HG03342 (cell line): ENCODE measurements at regions not wholly inside any gene's neighbourhood (a gene's known extent, or its start where the extent isn't known, plus 50 kb on each side); places are given as distances from the start of the nearest gene placed in this dataset.

ENCODE experiments used
- ATAC-seq: cut with Tn5 transposase; IDR thresholded peaks from one replicate; pipeline ENCODE4 v1.9.1; 2021; ENCODE audit warnings: mild to moderate bottlenecking, moderate library complexity; ENCODE audit not compliant: unreplicated experiment

- no peak for ATAC-seq
These were observed 53.5 kb upstream of the FAM9B start for GRCh38 chrX:9087271-9088040.

DNA sequence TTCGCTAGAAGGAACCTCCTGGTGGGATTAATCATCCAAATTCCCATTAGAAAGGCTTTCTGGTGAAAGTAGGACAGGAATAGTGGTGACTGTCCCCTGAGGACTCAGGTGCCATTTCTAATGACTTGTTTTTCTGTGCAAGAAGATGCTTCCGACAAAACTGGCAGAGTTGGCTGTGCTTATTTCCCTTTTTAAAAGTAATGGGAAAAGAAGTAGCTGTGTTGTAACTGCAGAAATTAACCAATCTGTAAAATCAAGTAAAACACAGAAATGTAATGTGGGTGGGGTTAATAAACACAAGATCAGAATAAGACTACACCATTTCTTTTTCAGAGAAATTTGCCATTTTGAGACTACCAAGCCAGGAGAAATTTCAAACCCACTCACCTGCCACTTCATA is 55.0 kb upstream of the FAM9B start:
- no peak for ATAC-seq

DNA sequence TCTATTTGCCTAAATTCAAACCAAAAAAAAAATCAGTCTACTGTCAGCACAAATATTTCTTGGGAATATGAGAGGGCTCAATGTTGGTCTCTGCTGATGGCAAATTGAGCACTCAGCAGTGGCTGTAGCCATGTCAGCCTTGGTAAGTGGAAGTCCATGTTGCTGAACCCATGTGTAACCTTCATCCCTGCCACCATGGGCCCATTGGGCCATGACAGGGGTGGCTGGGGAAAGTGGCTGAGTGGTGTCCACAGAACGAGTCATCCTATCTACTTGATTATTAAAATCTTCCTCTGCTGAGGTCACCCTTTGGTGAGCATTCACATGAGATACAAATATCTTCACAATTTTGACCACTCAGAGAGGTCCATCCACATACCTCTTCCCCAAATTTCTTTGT is 56.8 kb upstream of the FAM9B start:
- ATAC-seq = no peak

DNA sequence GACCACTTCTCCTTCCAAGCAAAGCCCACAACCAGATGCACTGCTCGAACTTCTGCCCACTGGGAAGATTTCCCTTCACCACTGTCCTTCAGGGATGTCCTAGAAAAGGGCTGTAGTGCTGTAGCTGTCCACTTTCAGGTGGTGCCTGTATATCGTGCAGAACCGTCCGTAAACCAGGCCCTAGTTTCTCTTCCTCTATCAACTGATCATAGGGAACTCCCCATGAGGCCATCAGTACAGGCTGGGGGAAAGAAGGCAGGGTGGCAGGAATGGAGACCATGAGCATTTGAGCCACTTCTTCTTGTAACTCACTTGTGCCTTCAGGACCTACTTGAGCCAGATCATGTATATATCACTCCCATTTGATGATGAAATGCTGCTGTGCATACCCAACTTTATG is 57.3 kb upstream of the FAM9B start:
- no peak for ATAC-seq

- no peak for ATAC-seq
These were observed 69.0 kb upstream of the FAM9B start for GRCh38 chrX:9102956-9103355.

DNA sequence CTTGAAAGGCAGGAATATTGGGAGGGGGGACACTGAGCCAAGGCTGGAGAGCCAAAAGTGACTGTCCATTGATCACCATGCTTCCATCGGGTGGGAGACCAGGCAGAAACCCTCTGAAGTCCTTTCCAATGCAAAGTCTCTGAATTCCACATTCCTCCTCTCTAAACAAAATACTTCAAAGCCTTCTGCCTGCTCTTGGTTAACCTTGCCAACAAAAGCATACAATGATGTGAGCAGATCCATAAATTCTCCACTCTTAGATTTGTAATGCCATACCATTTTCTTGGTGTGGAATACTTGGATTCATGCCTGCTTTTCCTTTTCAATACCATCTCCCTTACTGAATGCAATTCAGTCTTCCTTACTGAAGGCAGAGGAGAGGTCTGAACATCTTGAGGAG is 74.1 kb upstream of the FAM9B start:
- ATAC-seq = no peak

DNA sequence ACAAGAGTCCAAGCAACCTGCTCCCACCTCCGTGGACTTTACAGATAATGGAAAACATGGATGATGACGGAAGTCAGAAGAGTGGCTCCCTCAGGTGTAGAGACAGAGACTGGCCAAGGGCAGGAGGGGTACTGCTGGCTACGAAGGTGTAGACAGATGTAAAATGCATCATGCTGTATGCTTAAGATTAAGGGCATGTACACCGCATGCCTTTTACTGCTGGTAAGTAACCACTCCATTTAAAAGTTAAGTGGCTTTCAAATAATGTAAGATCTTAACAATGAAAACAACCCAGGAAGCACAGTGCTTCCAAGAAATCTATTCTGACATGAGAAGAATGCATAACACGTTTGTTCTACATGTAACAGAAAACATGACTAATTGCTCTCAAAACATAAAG is 76.9 kb upstream of the FAM9B start:
- ATAC-seq = no peak

- no peak for ATAC-seq
These were observed 80.3 kb upstream of the FAM9B start for GRCh38 chrX:9114245-9114644.

DNA sequence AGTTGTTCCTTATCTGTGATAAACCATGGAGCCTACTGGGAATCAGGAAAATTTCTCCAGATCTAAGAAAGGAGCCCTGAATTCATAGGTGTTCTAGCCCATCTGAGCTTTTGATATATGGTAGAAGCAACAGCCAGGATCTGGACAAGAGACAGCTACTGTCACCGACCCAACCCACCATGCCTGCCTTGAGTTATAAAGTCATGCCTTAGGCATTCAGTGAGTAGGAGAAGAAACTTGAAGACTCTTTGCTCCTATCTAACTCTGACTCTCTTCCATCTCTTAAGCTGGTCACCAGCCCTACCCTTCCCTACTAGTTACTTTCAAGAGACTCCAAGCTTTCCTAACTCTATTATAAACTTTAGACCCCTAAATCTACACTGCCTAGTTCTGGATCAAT is 83.9 kb upstream of the FAM9B start:
- no peak for ATAC-seq

GRCh38 chrX:9122519-9123245 is 88.8 kb upstream of the FAM9B start:
- ATAC-seq = no peak

- ATAC-seq = no peak
These were observed 94.1 kb upstream of the FAM9B start for GRCh38 chrX:9127986-9128385.

DNA sequence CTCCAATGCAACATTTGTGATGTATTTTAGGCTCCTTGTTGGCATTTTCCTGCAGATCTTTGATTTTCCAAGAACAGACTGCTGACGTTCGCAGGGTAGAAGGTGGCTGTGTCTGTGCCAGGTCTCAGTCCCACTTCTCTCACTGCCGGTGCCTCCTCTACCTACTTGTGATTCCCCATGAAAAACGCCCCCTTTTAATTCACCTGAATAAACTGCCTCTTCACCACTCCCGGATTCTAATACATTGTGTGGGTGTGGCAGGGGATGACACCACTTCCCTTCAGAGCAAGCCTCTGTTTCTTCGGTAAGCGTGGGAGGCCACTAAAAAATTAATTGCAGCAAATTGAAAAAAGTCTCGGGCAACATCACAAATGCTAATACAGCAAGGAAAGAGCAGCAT is 96.1 kb upstream of the FAM9B start:
- ATAC-seq = no peak

DNA sequence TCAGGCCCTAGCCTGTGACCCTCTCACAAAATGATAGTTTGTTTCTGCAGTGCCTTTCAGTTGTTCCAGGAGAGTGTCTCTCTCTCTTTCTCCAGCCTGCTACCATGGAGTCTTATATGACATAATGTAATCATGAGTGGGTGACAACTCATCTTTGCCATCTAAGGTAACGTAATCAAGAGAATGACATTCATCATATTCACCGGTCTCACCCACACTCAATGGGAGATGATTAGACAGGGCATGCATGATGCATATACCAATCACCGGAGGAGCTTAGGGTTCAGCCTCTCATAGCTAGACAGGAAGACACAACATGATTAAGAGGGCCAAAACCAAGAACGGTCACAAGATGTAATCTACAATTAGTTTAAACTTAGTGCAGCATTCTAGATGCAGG is 97.1 kb upstream of the FAM9B start:
- ATAC-seq = no peak

GRCh38 chrX:9132036-9132638 is 98.2 kb upstream of the FAM9B start:
- ATAC-seq = no peak

- no peak for ATAC-seq
These were observed 99.5 kb upstream of the FAM9B start for GRCh38 chrX:9133426-9133825.

- no peak for ATAC-seq
These were observed 100.4 kb upstream of the FAM9B start for GRCh38 chrX:9134366-9134765.

GRCh38 chrX:9135901-9136510 is 102.1 kb upstream of the FAM9B start:
- no peak for ATAC-seq

GRCh38 chrX:9137152-9137551 is 103.2 kb upstream of the FAM9B start:
- no peak for ATAC-seq

- ATAC-seq = no peak
These were observed 107.6 kb upstream of the FAM9B start for GRCh38 chrX:9141496-9141895.

DNA sequence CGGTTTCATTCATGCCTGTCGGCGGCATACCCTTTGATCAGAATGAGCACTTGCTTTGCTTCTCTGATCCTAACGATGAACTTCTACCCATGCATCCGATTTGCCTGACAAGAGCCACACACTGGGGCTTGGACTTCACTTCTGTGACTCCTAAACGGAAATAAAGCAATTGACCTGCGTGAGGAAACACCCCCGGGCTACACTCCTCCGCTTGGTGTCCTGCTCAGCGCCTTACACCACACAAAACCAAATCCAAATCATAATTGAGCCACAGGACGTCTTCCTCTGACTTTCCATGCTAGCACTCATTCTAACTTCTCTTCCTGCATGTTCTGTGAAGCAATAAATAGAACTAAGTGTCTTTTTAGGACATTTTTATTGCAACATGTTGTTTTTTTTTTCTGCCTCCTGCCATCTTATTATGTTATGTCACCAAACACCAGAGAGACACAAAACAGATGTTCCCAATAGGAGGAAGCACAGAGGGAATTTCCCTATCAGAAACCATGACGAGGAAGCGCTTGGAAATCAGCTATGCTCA is 110.8 kb upstream of the FAM9B start:
- no peak for ATAC-seq

GRCh38 chrX:9146657-9147056 is 112.7 kb upstream of the FAM9B start:
- ATAC-seq = no peak
